Esophagus squamous epithelium (tissue), 5 donors: ENCODE measurements at regions not wholly inside any gene's neighbourhood (a gene's known extent, or its start where the extent isn't known, plus 50 kb on each side); places are given as distances from the start of the nearest gene placed in this dataset.

Source experiments
- DNase-seq: peaks from one replicate; lab custom pipeline; 2025; lab: John Stamatoyannopoulos, UW
- H3K27ac ChIP-seq, 4 donors: fragments of 200-600 bp; sonication (generic); one replicate each; pipeline ENCODE4 v1.5.1; 2016 to 2019; ENCODE audit warnings: mild to moderate bottlenecking in 1 of 4
- H3K27me3 ChIP-seq, 4 donors: fragments of 200-600 bp; sonication (generic); 1 replicate in 3 of 4; 2 replicates in 1 of 4; pipeline versions ENCODE4 v1.5.1 to v1.6.0; 2017 to 2021; ENCODE audit warnings: antibody characterized with exemption in 1 of 4
- H3K36me3 ChIP-seq, 3 donors: fragments of 200-600 bp; sonication (generic); one replicate each; pipeline ENCODE4 v1.5.1; 2016 to 2019
- H3K4me1 ChIP-seq, 3 donors: fragments of 200-600 bp; sonication (generic); one replicate each; pipeline ENCODE4 v1.5.1; 2017 to 2019
- H3K4me3 ChIP-seq, 4 donors: fragments of 200-600 bp; sonication (generic); 1 replicate in 3 of 4; 2 replicates in 1 of 4; pipeline ENCODE4 v1.5.1; 2016 to 2019; ENCODE audit warnings: mild to moderate bottlenecking in 2 of 4, moderate library complexity in 1 of 4
- H3K9me3 ChIP-seq, 3 donors: fragments of 200-600 bp; sonication (generic); one replicate each; pipeline ENCODE4 v1.5.1; 2016 to 2019
- POLR2A ChIP-seq, 4 donors: fragments of 450-650 bp; IDR thresholded peaks; one replicate each; pipeline ENCODE4 v1.6.1; 2017; ENCODE audit warnings: antibody characterized with exemption in 4 of 4, mild to moderate bottlenecking in 4 of 4, moderate library complexity in 3 of 4
- WGBS, 2 donors: methylation state at CpG; one replicate each; pipeline ENCODE4 v1.1.5; 2018; 5-methylcytosine and 5-hydroxymethylcytosine counted together
- intact Hi-C: fragments of 100-400 bp; cut with DNase I; formaldehyde crosslinking; loops from one replicate; pipeline ENCODE4 v1.15.0; 2022
- TF ChIP-seq, protein P1 (sequence below), 6 experiments: fragments of 450-650 bp in 4 of 6; fragments of 200-600 bp in 2 of 6; sonication (generic) in 2 of 6; IDR thresholded peaks; one replicate each; pipeline ENCODE4 v1.5.1; 2016 to 2019; ENCODE audit warnings: antibody characterized with exemption in 6 of 6, mild to moderate bottlenecking in 4 of 6, moderate library complexity in 4 of 6
- donor health status: DM: yes; HTN: yes; CAD: no.

DNA sequence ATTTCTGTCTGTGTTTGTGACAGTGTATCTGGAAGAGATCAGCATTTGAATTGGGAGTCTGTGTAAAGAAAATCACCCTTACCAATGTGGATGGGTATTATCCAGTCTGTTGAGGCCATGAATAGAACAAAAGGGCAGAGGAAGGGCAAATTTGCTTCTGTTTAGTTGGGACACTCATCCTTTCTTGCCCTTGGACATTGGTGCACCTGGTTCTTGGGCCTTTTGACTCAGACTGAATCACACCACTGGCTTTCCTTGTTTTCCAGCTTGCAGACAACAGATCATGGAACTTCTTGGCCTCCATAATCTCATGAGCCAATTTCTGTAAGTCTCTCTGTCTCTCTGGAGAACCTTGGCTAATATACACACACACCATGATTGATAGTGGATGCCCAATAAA is 164.4 kb upstream of the SGO1 start:
- intact Hi-C loops: no loop called here
- DNase-seq: no peak

DNA sequence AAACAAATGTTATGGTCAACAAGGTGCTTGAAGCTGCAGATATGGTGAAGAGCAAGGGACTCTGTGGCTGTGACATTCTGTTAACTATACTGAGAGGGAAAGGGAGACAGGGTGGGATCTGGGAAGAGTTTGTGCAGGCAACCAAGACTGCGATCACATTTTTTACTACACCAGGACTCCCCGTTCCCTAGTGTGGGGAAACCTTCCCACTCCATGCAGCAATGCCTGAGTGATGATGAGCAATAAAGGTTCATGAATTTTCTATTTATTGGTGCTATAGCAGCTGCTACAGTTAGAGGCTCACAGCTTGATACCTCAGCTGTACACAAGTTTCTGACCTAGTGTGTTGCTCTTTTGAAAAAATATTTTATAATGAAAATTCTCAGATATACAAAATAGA is 160.9 kb upstream of the SGO1 start:
- no peak for DNase-seq
- intact Hi-C loops: no loop called here
- no peaks in the 10 kb centered on the region for H3K27me3 ChIP-seq
- no peaks in the 10 kb centered on the region for H3K36me3 ChIP-seq
- no peaks in the 10 kb centered on the region for H3K4me1 ChIP-seq
- WGBS, 2 donors: 62 to 88% methylated on average over 2 of the region's 2 CpGs
- no peak overlapping the region for H3K27ac ChIP-seq
- TF ChIP-seq, protein P1, sequence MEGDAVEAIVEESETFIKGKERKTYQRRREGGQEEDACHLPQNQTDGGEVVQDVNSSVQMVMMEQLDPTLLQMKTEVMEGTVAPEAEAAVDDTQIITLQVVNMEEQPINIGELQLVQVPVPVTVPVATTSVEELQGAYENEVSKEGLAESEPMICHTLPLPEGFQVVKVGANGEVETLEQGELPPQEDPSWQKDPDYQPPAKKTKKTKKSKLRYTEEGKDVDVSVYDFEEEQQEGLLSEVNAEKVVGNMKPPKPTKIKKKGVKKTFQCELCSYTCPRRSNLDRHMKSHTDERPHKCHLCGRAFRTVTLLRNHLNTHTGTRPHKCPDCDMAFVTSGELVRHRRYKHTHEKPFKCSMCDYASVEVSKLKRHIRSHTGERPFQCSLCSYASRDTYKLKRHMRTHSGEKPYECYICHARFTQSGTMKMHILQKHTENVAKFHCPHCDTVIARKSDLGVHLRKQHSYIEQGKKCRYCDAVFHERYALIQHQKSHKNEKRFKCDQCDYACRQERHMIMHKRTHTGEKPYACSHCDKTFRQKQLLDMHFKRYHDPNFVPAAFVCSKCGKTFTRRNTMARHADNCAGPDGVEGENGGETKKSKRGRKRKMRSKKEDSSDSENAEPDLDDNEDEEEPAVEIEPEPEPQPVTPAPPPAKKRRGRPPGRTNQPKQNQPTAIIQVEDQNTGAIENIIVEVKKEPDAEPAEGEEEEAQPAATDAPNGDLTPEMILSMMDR (IDR thresholded peaks at IDR 0.05): no peak
- no peak for TF ChIP-seq POLR2A (IDR thresholded peaks at IDR 0.05)
- no peaks in the 10 kb centered on the region for H3K9me3 ChIP-seq
- no peak overlapping the region for H3K4me3 ChIP-seq

More for the DNA sequence above, 164.4 kb upstream of the SGO1 start:
- H3K4me1 ChIP-seq: no peaks in the 10 kb centered on the region
- H3K27ac ChIP-seq: no peak overlapping the region
- H3K36me3 ChIP-seq: no peaks in the 10 kb centered on the region
- TF ChIP-seq, protein P1 (IDR thresholded peaks at IDR 0.05): no peak
- TF ChIP-seq POLR2A (IDR thresholded peaks at IDR 0.05): no peak
- no peaks in the 10 kb centered on the region for H3K9me3 ChIP-seq
- H3K27me3 ChIP-seq: no peaks in the 10 kb centered on the region
- no peak overlapping the region for H3K4me3 ChIP-seq

DNA sequence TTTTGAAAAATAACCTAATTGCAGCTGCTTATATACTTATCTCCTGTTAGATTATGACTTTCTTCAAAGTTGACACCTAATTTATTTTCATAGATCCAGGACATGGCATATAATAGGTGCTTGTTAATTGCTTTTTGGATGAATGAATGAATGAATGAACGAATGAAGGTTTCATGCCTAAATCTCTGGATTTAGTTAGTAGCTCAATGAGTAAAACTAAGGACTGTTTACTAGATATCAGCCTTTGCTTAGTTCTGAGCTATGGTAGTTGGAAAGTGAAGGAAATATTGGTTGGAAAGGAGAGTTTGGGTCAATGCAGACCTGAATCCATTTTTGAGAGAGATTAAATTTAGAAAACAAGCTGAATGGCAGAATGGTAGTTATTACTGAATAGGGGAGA is 160.4 kb upstream of the SGO1 start:
- Histone ChIP-seq H3K4me3 (no peak overlapping the region), H3K27me3 (no peaks in the 10 kb centered on the region), H3K4me1 (no peaks in the 10 kb centered on the region), H3K27ac (no peak overlapping the region), H3K9me3 (no peaks in the 10 kb centered on the region), H3K36me3 (no peaks in the 10 kb centered on the region)
- WGBS, 2 donors: 52 to 75% methylated on average over 1 of the region's 1 CpG
- TF ChIP-seq POLR2A (IDR thresholded peaks at IDR 0.05): no peak
- TF ChIP-seq, protein P1 (IDR thresholded peaks at IDR 0.05): no peak
- no peak for DNase-seq
- intact Hi-C loops: no loop called here

DNA sequence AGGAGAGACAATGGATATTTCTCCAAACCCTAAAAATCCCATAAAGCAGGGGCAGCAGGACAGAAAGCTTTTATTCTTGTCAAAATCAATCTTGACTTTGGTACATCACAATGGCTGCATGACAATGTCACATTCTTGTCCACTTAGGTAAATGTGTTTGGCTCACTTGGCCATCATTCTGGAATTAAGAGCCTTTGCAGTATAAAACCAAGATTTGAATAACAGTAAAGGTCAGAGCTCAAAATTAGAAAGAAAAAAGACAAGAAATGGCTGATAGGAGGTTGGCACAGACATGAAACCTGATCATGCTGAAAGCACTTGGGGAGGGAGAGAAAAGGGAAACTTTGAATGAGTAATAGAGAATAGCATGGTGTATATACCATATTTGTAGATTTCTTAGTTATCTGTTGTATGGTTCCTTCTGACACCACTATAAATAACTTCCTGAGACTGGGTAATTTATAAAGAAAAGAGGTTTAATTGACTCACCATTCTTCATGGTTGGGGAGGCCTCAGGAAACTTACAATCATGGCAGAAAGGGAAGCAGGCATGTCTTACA is 158.5 kb upstream of the SGO1 start:
- no peak overlapping the region for H3K4me3 ChIP-seq
- TF ChIP-seq, protein P1 (IDR thresholded peaks at IDR 0.05): no peak
- TF ChIP-seq POLR2A (IDR thresholded peaks at IDR 0.05): no peak
- no peak overlapping the region for H3K27ac ChIP-seq
- peaks cover 0 to 4% (median 0%) of the 10 kb centered on the region in 3 donors for H3K4me1 ChIP-seq
- intact Hi-C loops: no loop called here
- no peak for DNase-seq
- no peaks in the 10 kb centered on the region for H3K27me3 ChIP-seq
- H3K36me3 ChIP-seq: no peaks in the 10 kb centered on the region
- no peaks in the 10 kb centered on the region for H3K9me3 ChIP-seq

DNA sequence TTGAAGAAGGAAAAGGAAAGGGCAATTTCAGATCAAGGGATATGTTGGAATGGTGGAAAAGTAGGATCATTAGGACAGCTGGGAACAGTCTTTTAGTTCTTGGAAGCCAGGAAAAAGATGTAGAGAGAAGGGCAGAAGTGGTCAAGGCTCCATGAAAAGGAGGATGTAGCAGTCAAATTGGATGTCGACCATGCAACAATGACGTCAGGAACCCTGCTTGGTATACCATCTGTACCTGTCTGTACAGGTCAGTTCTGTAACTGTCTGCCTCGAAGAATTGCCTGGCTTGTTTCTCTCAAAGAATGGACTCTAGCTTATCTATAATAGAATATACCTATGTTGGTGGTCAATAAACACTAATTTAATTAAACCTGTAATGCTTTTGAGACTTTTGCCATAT is 157.8 kb upstream of the SGO1 start:
- no peak overlapping the region for H3K4me3 ChIP-seq
- H3K27ac ChIP-seq: no peak overlapping the region
- peaks cover 0 to 4% (median 0%) of the 10 kb centered on the region in 3 donors for H3K4me1 ChIP-seq
- 66 to 82% methylated on average over 3 of the region's 3 CpGs for WGBS, 2 donors
- DNase-seq: no peak
- TF ChIP-seq, protein P1 (IDR thresholded peaks at IDR 0.05): no peak
- TF ChIP-seq POLR2A (IDR thresholded peaks at IDR 0.05): no peak
- intact Hi-C loops: no loop called here
- no peaks in the 10 kb centered on the region for H3K36me3 ChIP-seq
- no peaks in the 10 kb centered on the region for H3K9me3 ChIP-seq
- H3K27me3 ChIP-seq: no peaks in the 10 kb centered on the region
